Mucosa of gallbladder (tissue), 1 donor: ENCODE measurements at regions not wholly inside any gene's neighbourhood (a gene's known extent, or its start where the extent isn't known, plus 50 kb on each side); places are given as distances from the start of the nearest gene placed in this dataset.

ENCODE experiments used
- DNase-seq: peaks from one replicate; pipeline ENCODE4 v3.0.0-alpha.2; 2020; ENCODE audit warnings: low spot score
- donor health status: DM: no; HTN: no; CAD: no.

GRCh38 chr10:84039957-84040356 is 99.4 kb upstream of the GHITM start:
- no peak for DNase-seq

- DNase-seq, result no peak
Measured at GRCh38 chr10:84047258-84048010, 91.9 kb upstream of the GHITM start.

DNA sequence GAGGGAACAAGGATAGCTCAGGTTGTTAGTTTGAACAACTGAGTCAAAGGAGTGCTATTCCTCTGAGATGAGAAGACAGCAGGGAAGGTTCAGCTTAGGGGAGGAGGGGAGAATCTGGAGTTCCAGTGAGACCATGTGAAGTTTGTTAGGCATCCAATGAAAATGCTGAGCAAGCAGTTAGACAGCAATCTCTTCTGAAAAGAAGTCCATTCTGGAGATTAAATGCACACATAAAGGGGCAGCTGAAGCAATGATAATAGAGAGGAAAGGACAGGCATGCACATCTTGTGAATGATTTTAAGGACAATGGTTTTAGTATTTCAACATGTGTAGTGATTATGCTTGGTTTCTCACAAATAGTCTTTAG is 89.7 kb upstream of the GHITM start:
- DNase-seq, result no peak

DNA sequence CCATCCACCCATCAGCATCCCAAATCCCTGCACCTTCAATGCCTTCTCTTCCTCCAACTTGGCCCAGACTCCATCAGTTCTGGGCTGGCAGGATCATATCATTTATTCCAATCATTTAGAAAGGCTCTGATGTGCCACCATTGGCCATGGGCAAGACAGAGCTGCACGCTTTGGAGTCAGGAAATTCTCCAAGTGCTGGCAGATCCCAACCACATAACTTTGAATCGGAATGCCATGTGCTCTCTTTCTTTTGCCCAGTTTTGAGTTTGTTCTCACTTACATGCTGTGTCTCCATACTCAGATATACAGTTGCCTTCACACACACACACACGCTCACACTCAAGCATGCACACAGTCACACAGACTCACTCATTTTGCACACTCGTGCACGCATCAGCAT is 85.7 kb upstream of the GHITM start:
- no peak for DNase-seq

- no peak for DNase-seq
Measured at GRCh38 chr10:84054743-84055142, 84.6 kb upstream of the GHITM start.

- no peak for DNase-seq
Measured at GRCh38 chr10:84059526-84059925, 79.8 kb upstream of the GHITM start.

GRCh38 chr10:84063440-84063839 is 75.9 kb upstream of the GHITM start:
- no peak for DNase-seq

- DNase-seq, result no peak
Measured at GRCh38 chr10:84065804-84066601, 73.3 kb upstream of the GHITM start.

DNA sequence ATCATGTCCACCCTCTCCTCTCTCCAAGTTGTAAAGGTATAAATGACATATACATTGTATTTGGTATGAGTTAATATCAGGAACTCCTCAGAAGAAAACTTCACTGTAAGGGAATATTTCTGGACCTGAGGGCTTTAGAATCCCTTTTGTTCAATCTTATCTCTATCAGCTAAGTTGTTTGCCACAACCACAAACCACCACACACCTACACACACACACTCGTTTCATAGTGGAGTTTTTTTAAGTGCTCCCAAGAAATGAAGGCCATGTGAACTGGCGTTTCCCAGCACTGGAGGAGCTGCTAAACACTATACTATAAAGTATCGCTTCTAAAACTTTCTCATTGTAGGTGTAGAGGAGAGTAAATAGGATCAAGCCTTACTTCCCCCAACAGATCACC is 64.8 kb upstream of the GHITM start:
- no peak for DNase-seq

DNA sequence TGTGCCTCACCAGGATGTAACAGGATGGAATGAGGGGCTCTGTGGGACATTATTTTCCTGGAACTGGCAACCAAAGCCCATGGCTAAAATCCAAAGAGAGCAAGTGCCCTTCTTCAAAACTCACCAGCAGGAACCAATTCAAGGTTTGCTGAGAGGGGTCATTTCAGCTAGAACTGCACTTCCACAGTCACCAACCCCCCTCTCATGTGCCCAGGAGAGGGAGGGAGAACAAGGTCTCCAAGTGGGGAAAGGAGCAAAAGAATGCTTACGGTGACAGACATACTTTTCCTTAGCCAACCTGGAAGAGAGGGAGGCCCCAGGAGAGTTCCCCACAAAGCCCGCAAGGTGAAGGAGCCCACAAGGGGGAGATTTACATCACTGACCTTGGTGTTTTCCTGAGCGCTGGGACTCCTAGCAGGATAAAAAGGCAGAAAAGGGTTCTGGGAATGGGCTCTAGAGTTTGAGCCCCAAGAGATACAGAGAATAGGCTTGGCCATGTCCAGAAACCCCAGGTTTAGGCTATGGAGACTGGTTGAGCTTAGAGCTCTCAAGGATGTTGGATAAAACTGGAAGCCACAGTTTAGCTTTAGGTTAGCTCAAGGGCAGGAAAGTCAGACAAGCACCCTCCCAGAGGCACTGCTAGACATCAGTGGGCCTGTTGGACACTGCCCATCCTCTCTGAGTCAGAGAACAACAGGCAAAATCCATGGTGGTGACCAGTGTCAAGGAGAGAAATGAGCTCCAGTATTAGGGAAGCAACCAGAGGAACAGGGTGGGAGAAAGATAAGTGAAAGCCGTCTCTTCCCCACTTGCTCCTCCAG is 63.9 kb upstream of the GHITM start:
- no peak for DNase-seq

GRCh38 chr10:84076047-84076388 is 63.3 kb upstream of the GHITM start:
- DNase-seq, result no peak

- no peak for DNase-seq
Measured at GRCh38 chr10:84076540-84077195, 62.6 kb upstream of the GHITM start.

GRCh38 chr10:84077768-84078167 is 61.5 kb upstream of the GHITM start:
- no peak for DNase-seq

DNA sequence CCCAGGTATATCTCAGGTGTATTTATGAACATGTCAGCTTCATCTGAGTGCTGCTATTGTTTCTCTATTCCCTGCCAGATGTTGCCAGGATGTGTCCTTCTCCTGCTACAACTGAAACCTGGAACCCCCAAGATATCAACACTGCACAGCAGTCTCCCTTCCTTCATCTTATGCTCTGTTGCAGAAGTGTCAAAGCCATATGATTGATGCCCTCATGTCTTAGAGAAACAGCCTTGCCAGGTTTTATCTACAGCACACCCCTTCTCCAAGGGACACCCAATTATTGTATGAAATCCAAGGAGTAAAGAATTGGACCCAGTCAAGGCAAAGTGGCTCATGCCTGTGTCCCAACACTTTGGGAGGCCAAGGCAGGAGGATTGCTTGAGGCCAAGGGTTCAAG is 60.5 kb upstream of the GHITM start:
- DNase-seq, result no peak

- DNase-seq, result no peak
Measured at GRCh38 chr10:84084342-84084741, 55.0 kb upstream of the GHITM start.

DNA sequence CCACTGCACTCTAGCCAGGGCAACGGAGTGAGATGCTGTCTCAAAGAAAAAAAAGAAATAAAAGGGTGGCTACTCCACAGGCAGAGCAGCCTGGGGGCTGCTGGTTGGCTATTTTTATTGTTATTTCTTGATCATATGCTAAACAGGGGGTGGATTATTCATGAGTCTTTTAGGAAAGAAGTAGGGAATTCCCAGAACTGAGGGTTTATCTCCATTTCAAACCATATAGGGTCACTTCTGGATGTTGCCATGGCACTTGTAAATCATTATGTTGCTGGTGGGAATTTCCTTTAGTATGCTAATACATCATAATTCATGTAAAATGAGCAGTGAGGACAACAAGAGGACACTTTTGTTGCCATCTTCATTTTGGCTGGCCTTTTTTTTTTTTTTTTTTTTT is 52.1 kb upstream of the GHITM start:
- DNase-seq, result no peak

DNA sequence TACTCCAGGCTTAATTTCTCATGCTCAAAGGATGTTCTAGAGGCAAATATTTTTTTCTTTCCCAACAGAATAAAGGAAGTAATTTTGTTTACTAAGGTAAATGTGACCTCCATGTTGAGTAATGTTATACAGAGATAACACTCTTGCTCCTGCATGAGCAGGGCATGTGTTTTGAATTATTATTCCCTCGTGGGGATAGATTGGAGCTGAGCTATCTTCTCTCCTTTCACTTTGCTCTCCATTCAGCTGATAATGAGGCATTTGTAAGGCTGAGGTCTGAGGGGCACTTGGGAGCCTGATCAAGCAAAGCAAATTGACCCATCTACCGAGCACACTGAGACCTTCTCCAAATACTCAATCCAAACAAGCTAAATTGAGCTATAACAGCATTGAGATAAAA is 50.7 kb upstream of the GHITM start:
- no peak for DNase-seq

- no peak for DNase-seq
Measured at GRCh38 chr10:84089162-84089561, 50.1 kb upstream of the GHITM start.
